Loucy (cell line): ENCODE measurements at regions not wholly inside any gene's neighbourhood (a gene's known extent, or its start where the extent isn't known, plus 50 kb on each side); places are given as distances from the start of the nearest gene placed in this dataset.

ENCODE experiments used
- H2AFZ ChIP-seq: fragments of 200-600 bp; sonication (generic); 2 replicates; pipeline ENCODE4 v1.6.0; 2016; ENCODE audit warnings: antibody characterized with exemption, mild to moderate bottlenecking, low read length, moderate library complexity
- H3F3A ChIP-seq: fragments of 200-600 bp; 2 replicates; pipeline ENCODE4 v1.6.0; 2016; ENCODE audit warnings: antibody characterized with exemption, low read depth, mild to moderate bottlenecking
- H3K27me3 ChIP-seq: fragments of 200-600 bp; sonication (generic); 2 replicates; pipeline ENCODE4 v1.6.1; 2014; ENCODE audit warnings: low read length, mild to moderate bottlenecking; ENCODE audit not compliant: insufficient read depth, poor library complexity, severe bottlenecking
- H3K36me3 ChIP-seq: fragments of 200-600 bp; sonication (generic); 2 replicates; pipeline ENCODE4 v1.6.1; 2016; ENCODE audit warnings: low read length; ENCODE audit not compliant: insufficient read depth
- H3K4me1 ChIP-seq: fragments of 200-600 bp; sonication (generic); 2 replicates; pipeline ENCODE4 v1.5.1; 2014; ENCODE audit warnings: low read length, mild to moderate bottlenecking; ENCODE audit not compliant: insufficient read depth, poor library complexity, severe bottlenecking
- H3K4me2 ChIP-seq: fragments of 200-600 bp; sonication (generic); 2 replicates; pipeline ENCODE4 v1.6.0; 2014; ENCODE audit warnings: antibody characterized with exemption, low read length, low read depth, mild to moderate bottlenecking; ENCODE audit not compliant: poor library complexity, severe bottlenecking
- H3K4me3 ChIP-seq: fragments of 200-600 bp; sonication (generic); 2 replicates; pipeline ENCODE4 v1.5.1; 2014; ENCODE audit warnings: low read length, mild to moderate bottlenecking, mixed read lengths; ENCODE audit not compliant: poor library complexity, severe bottlenecking
- H3K79me2 ChIP-seq: fragments of 200-600 bp; sonication (generic); 2 replicates; pipeline ENCODE4 v1.6.1; 2014; ENCODE audit warnings: low read length; ENCODE audit not compliant: insufficient read depth
- H3K9ac ChIP-seq: fragments of 200-600 bp; sonication (generic); 2 replicates; pipeline ENCODE4 v1.6.0; 2014; ENCODE audit warnings: mild to moderate bottlenecking, low read depth, low read length, moderate library complexity; ENCODE audit not compliant: poor library complexity, severe bottlenecking
- H3K9me2 ChIP-seq: fragments of 200-600 bp; sonication (generic); replicated peaks from 2 replicates; pipeline ENCODE4 v1.6.1; 2016; ENCODE audit warnings: low read depth, low read length, mixed read lengths
- H3K9me3 ChIP-seq: fragments of 200-600 bp; sonication (generic); 2 replicates; pipeline ENCODE4 v1.6.1; 2014; ENCODE audit warnings: mild to moderate bottlenecking, antibody characterized with exemption, low read length, low read depth; ENCODE audit not compliant: insufficient read depth
- H4K20me1 ChIP-seq: fragments of 200-600 bp; sonication (generic); 2 replicates; pipeline ENCODE4 v1.6.0; 2014; ENCODE audit warnings: antibody characterized with exemption, low read length, mild to moderate bottlenecking; ENCODE audit not compliant: insufficient read depth, poor library complexity, severe bottlenecking
- EZH2phosphoT487 ChIP-seq: fragments of 200-600 bp; IDR thresholded peaks from 2 replicates; pipeline ENCODE4 v1.6.1; 2018; ENCODE audit warnings: antibody characterized with exemption, mild to moderate bottlenecking, moderate library complexity, borderline replicate concordance
- TF ChIP-seq, protein P1 (sequence below): fragments of 200-600 bp; sonication (generic); conservative IDR thresholded peaks from 2 replicates; pipeline ENCODE4 v1.5.1; 2014; ENCODE audit warnings: mild to moderate bottlenecking, antibody characterized with exemption, low read length

DNA sequence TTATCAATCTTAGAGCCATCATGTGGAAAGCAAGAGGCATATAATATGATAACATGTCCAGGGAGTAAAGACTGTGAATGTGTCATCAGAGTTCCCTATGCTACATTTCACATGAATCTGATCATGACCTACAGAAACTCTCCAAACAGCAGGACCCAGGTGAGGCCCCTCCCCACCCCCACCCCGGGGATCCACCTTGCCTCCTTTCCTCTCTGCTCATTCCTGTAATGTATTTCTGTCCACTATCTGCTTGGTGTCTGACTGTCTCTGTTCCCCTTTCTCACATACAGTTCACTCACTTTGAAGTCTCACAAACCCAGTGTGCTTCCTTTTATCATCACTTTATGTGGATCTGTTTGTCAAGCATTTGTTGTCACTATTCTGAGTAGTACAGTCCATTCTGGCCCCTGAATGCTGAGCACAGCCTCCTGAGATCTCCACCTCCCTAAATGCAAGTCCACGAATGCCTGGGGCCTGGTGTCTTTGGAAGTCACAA is 76.4 kb upstream of the SMARCA2 start:
- H3K79me2 ChIP-seq, result no peaks in the 10 kb centered on the region
- no peaks in the 10 kb centered on the region for H4K20me1 ChIP-seq
- no peak overlapping the region for H3K4me3 ChIP-seq
- H3K4me2 ChIP-seq, result no peak overlapping the region
- H3F3A ChIP-seq, result no peaks in the 10 kb centered on the region
- H3K9ac ChIP-seq, result no peak overlapping the region
- no peak for TF ChIP-seq EZH2phosphoT487
- TF ChIP-seq, protein P1, sequence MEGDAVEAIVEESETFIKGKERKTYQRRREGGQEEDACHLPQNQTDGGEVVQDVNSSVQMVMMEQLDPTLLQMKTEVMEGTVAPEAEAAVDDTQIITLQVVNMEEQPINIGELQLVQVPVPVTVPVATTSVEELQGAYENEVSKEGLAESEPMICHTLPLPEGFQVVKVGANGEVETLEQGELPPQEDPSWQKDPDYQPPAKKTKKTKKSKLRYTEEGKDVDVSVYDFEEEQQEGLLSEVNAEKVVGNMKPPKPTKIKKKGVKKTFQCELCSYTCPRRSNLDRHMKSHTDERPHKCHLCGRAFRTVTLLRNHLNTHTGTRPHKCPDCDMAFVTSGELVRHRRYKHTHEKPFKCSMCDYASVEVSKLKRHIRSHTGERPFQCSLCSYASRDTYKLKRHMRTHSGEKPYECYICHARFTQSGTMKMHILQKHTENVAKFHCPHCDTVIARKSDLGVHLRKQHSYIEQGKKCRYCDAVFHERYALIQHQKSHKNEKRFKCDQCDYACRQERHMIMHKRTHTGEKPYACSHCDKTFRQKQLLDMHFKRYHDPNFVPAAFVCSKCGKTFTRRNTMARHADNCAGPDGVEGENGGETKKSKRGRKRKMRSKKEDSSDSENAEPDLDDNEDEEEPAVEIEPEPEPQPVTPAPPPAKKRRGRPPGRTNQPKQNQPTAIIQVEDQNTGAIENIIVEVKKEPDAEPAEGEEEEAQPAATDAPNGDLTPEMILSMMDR, result no peak
- no peak overlapping the region for H2AFZ ChIP-seq
- no peaks in the 10 kb centered on the region for H3K27me3 ChIP-seq
- no peaks in the 10 kb centered on the region for H3K36me3 ChIP-seq
- no peaks in the 10 kb centered on the region for H3K4me1 ChIP-seq
- no peaks in the 10 kb centered on the region for H3K9me3 ChIP-seq
- H3K9me2 ChIP-seq, result no peaks in the 10 kb centered on the region

DNA sequence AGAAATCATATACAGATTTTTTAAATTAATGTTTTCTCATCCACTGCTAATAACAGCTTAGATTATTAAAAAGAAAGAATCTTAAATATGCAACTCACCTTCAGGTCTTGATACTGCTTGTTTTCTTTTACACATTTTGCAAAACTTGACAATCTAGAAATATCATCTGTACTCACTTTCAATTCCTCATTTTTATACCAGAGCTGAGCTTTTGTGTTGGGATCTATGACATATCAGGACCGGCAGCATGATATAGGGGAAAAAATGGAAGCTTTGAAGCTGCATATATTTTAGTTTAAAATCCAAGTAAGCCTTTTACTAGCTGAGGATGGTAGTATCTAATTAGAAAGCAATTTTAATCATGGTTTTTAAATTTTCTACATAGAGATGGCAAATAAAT is 75.7 kb upstream of the SMARCA2 start:
- Histone ChIP-seq H4K20me1 (no peaks in the 10 kb centered on the region), H2AFZ (no peak overlapping the region), H3K9ac (no peak overlapping the region), H3K79me2 (no peaks in the 10 kb centered on the region), H3K9me2 (no peaks in the 10 kb centered on the region), H3F3A (no peaks in the 10 kb centered on the region), H3K9me3 (no peaks in the 10 kb centered on the region), H3K4me2 (no peak overlapping the region), H3K27me3 (no peaks in the 10 kb centered on the region), H3K36me3 (no peaks in the 10 kb centered on the region), H3K4me1 (no peaks in the 10 kb centered on the region), H3K4me3 (no peak overlapping the region)
- no peak for TF ChIP-seq EZH2phosphoT487
- TF ChIP-seq, protein P1, result no peak

DNA sequence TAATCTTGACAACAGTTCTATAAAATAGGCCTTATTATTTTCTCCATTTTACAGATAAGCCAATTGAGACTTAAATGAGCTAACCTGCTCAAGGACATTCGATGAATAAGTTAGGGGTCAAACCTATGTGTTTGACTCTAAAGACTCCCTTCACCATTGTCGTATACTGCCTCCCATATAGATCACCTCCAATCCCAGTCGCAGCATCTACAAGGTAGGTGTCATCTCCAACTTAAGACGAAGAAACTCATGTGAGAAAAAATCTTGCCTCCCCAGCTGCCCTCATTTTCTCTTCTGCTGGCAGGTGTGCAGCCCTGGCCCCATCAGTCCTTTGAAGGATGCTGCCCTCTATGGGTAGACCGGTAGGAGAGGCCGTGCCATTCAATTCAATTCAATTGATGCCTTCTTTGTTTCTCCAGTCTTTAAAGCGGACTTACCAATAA is 75.2 kb upstream of the SMARCA2 start:
- H3K9me3 ChIP-seq, result no peaks in the 10 kb centered on the region
- H3K27me3 ChIP-seq, result no peaks in the 10 kb centered on the region
- TF ChIP-seq EZH2phosphoT487, result no peak
- TF ChIP-seq, protein P1, result peak; percentile 95
- H3K9me2 ChIP-seq, result no peaks in the 10 kb centered on the region
- no peaks in the 10 kb centered on the region for H4K20me1 ChIP-seq
- H3K4me3 ChIP-seq, result no peak overlapping the region
- H3K36me3 ChIP-seq, result no peaks in the 10 kb centered on the region
- no peak overlapping the region for H2AFZ ChIP-seq
- no peaks in the 10 kb centered on the region for H3K4me1 ChIP-seq
- no peak overlapping the region for H3K9ac ChIP-seq
- H3K79me2 ChIP-seq, result no peaks in the 10 kb centered on the region
- no peaks in the 10 kb centered on the region for H3F3A ChIP-seq
- H3K4me2 ChIP-seq, result no peak overlapping the region
